ENCODE measurements at regions not wholly inside any gene's neighbourhood (a gene's known extent, or its start where the extent isn't known, plus 50 kb on each side); places are given as distances from the start of the nearest gene placed in this dataset.

- no peak for DNase-seq
Measured at GRCh38 chr3:54020436-54020835, 101.9 kb upstream of the CACNA2D3 start.

- DNase-seq: no peak
Measured at GRCh38 chr3:54014067-54014466, 108.3 kb upstream of the CACNA2D3 start.

- no peak for DNase-seq
Measured at GRCh38 chr3:54008744-54009143, 113.6 kb upstream of the CACNA2D3 start.

- no peak for DNase-seq
Measured at GRCh38 chr3:54008099-54008498, 114.3 kb upstream of the CACNA2D3 start.

- DNase-seq: no peak
Measured at GRCh38 chr3:54004335-54004734, 112.7 kb upstream of the SELENOK start.

GRCh38 chr3:54003136-54003535 lies 111.5 kb upstream of the SELENOK start:
- DNase-seq: no peak

- DNase-seq: no peak
Measured at GRCh38 chr3:53999725-54000124, 108.1 kb upstream of the SELENOK start.

GRCh38 chr3:53998980-53999379 lies 107.3 kb upstream of the SELENOK start:
- no peak for DNase-seq

GRCh38 chr3:53997476-53997875 lies 105.8 kb upstream of the SELENOK start:
- no peak for DNase-seq

- DNase-seq: no peak
Measured at GRCh38 chr3:53996141-53996874, 104.6 kb upstream of the SELENOK start.

- DNase-seq: no peak
Measured at GRCh38 chr3:53994986-53995603, 103.4 kb upstream of the SELENOK start.

- no peak for DNase-seq
Measured at GRCh38 chr3:53991240-53991639, 99.6 kb upstream of the SELENOK start.

GRCh38 chr3:53989946-53990345 lies 98.3 kb upstream of the SELENOK start:
- DNase-seq: no peak

- DNase-seq: no peak
Measured at GRCh38 chr3:53989451-53989850, 97.8 kb upstream of the SELENOK start.

- DNase-seq: no peak
Measured at GRCh38 chr3:53978386-53978785, 86.7 kb upstream of the SELENOK start.

- no peak for DNase-seq
Measured at GRCh38 chr3:53975382-53975781, 83.7 kb upstream of the SELENOK start.

GRCh38 chr3:53974324-53974723 lies 82.7 kb upstream of the SELENOK start:
- no peak for DNase-seq

GRCh38 chr3:53973905-53974304 lies 82.2 kb upstream of the SELENOK start:
- DNase-seq: no peak

- DNase-seq: no peak
Measured at GRCh38 chr3:53970661-53971060, 79.0 kb upstream of the SELENOK start.

GRCh38 chr3:53969086-53969485 lies 77.4 kb upstream of the SELENOK start:
- no peak for DNase-seq

GRCh38 chr3:53965291-53965690 lies 73.6 kb upstream of the SELENOK start:
- no peak for DNase-seq

- no peak for DNase-seq
Measured at GRCh38 chr3:53957831-53958230, 66.2 kb upstream of the SELENOK start.

GRCh38 chr3:53956586-53956985 lies 64.9 kb upstream of the SELENOK start:
- peak; percentile 54 for DNase-seq

GRCh38 chr3:53949541-53949940 lies 57.9 kb upstream of the SELENOK start:
- DNase-seq: no peak

- no peak for DNase-seq
Measured at GRCh38 chr3:53948174-53948573, 56.5 kb upstream of the SELENOK start.
